Vagina (tissue), 2 donors: ENCODE measurements at regions not wholly inside any gene's neighbourhood (a gene's known extent, or its start where the extent isn't known, plus 50 kb on each side); places are given as distances from the start of the nearest gene placed in this dataset.

Source experiments
- POLR2A ChIP-seq, 2 donors: fragments of 450-650 bp; IDR thresholded peaks; one replicate each; pipeline ENCODE4 v1.6.1; 2017; ENCODE audit warnings: antibody characterized with exemption in 2 of 2, mild to moderate bottlenecking in 2 of 2, moderate library complexity in 2 of 2
- TF ChIP-seq, protein P1 (sequence below), 3 experiments: fragments of 450-650 bp in 2 of 3; fragments of 200-600 bp in 1 of 3; sonication (generic) in 1 of 3; IDR thresholded peaks; one replicate each; pipeline ENCODE4 v1.5.1; 2017 to 2019; ENCODE audit warnings: antibody characterized with exemption in 3 of 3, mild to moderate bottlenecking in 2 of 3, moderate library complexity in 2 of 3

DNA sequence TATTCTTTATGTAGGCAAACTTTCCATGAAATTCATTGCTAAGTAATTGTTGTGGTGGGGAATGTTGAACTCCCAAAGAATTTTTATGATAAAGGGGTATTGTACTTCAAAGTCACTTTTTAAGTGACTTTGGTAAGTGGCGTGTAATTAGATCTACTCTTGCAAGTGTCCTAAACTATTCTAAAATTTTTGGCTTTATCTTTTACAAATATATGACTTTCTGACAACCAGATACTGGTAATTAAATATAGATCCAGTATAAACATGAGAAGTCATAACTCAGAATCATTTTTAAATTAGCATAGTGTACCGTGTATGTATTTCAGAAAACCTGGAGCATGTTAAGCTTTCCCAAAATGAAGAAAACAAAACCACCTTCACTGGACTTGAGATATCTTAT is 84.7 kb upstream of the HGF start:
- TF ChIP-seq, protein P1, sequence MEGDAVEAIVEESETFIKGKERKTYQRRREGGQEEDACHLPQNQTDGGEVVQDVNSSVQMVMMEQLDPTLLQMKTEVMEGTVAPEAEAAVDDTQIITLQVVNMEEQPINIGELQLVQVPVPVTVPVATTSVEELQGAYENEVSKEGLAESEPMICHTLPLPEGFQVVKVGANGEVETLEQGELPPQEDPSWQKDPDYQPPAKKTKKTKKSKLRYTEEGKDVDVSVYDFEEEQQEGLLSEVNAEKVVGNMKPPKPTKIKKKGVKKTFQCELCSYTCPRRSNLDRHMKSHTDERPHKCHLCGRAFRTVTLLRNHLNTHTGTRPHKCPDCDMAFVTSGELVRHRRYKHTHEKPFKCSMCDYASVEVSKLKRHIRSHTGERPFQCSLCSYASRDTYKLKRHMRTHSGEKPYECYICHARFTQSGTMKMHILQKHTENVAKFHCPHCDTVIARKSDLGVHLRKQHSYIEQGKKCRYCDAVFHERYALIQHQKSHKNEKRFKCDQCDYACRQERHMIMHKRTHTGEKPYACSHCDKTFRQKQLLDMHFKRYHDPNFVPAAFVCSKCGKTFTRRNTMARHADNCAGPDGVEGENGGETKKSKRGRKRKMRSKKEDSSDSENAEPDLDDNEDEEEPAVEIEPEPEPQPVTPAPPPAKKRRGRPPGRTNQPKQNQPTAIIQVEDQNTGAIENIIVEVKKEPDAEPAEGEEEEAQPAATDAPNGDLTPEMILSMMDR (IDR thresholded peaks at IDR 0.05), result no peak
- TF ChIP-seq POLR2A (IDR thresholded peaks at IDR 0.05), result no peak
